CD4-positive, alpha-beta T cell treated with Interleukin-10 for 1 hour (primary cell): ENCODE measurements at regions not wholly inside any gene's neighbourhood (a gene's known extent, or its start where the extent isn't known, plus 50 kb on each side); places are given as distances from the start of the nearest gene placed in this dataset.
"Not testable (repeated sequence)": the region's sequence is repeated elsewhere in the genome, so short reads cannot be mapped to it uniquely, and the experiment has no call there.

ENCODE experiments used
- DNase-seq: peaks from one replicate; pipeline ENCODE4 v3.0.0-alpha.2; 2020

DNA sequence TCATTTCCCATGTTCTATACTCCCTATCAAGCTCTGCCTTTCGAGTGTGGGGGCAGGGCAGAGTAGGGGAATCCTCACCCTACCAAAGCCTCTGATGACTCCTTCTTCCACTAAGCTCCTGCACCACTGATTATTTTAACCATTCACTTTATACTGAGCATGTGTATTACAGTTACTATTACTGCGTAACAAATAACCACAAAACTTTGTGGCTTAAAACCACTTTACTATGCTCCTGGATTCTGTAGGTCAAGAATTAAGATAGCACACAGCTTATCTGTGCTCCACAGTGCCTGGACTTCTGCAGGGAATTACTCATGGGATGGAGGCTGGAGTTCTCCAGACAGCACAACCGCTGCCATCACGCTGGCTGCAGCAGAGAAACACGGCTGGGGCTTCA, 117.4 kb upstream of the DNAJC10 start:
- no peak for DNase-seq

DNA sequence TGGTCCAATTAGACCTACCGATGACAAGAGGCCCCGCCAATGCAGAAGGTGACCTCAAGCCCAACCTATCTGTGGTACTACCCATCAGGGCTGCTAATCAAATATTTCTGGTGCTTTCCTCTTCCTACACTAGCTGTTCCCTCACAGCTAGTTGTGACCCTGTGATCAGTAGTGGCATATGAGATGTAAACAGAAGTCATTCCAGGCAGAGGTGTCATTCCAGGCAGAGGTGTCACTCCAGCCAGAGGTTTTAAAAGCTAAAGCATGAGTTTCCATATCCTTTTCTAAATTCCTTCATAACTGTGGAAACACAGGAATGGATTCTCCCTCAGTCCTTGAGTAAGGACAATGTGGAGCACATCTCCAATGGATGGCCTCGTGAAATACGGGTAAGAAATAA, 110.9 kb upstream of the DNAJC10 start:
- DNase-seq: no peak

DNA sequence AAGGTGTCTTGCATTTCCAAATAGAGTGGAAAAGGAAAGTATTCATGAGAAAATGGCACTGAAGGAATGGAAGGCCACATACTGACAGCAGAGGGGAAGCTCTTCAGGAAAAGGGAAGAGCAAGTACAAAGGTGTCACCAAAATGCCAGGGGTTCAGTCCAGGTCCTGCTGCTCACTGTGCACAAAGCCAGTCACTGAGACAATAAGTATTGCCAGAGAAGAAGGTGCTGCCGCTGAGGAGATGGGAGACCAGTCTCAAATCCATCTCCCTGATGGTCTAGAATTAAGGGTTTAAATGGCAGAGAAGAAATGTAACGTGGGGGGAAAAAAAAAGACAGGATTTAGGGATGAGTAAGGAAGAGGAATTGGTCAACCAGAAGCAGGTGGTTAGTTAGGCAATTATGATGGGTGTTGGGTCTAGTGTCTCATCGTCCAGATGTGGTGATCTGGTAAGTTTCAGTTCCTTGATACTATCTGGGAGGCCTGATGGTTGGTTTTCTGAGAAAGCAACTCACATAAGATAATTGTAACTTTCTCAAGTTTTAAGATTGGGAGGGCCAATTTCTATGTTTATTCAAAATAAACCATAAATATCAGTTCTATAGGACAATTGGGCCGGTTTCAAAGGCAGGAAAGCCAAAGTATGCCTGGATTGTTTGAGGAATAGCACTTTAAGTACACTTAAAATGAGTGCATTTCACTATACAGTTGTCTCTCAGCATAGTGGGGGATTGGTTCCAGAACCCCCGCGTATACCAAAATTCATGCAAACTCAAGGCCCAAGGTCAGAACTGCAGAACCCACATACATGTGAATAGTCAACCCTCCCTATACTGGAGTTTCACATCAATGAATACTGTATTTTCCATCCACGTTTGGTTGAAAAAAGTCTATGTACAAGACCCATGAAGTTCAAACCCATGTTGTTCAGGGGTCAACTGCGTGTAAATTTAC, 109.1 kb upstream of the DNAJC10 start:
- no peak for DNase-seq

DNA sequence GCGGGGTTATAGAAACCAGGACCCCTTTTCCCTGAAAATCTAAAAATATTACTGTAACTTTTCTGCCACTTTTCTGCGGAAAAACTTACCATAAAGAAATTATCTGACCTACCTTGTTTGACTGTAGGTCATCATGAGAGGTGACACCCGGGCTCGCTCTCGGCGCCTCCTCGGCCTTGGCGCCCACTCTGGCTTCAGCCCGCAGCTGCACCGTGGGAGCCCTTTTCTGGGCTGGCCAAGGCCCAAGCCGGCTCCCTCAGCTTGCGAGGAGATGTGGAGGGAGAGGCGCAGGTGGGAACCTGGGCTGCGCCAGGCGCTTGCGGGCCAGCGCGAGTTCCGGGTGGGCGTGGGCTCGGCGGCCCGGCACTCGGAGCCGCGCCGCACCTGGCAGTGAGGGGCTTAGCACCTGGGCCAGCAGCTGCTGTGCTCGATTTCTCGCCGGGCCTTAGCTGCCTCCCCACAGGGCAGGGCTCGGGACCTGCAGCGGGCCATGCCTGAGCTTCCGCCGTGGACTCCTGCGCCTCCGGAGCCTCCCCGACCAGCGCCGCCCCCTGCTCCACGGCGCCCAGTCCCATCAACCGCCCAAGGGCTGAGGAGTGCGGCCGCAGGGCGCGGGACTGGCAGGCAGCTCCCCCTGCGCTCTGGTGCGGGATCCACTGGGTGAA, 107.7 kb upstream of the DNAJC10 start:
- DNase-seq: no peak

DNA sequence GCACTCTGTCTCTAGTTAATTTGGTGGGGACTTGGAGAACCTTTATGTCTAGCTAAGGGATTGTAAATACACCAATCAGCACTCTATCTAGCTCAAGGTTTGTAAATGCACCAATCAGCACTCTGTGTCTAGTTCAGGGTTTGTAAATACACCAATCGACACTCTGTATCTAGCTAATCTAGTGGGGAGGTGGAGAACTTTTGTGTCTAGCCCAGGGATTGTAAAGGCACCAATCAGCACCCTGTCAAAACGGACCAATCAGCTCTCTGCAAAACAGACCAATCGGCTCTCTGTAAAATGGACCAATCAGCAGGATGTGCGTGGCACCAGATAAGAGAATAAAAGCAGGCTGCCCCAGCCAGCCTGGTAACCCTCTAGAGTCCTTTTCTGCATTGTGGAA, 107.1 kb upstream of the DNAJC10 start:
- not testable (repeated sequence) for DNase-seq

DNA sequence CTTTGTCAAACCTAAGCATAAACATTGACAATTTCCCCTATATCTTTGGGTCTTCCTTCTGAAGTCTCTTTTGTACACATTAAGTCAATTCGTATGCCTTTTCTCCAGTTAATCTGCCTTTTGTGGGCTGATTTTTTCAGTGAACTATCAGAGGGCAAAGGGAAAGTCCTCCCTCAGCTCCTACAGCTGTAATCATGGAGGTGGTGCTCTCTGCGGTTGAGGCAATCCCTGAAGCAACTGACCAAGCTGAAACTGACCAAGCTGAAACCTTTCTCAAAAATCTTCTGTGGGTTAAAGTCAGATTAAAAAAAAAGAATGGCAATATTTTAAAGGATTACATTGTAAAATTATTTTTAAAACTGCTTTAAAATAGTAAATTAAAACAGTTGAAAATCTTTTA, 105.8 kb upstream of the DNAJC10 start:
- DNase-seq: no peak

DNA sequence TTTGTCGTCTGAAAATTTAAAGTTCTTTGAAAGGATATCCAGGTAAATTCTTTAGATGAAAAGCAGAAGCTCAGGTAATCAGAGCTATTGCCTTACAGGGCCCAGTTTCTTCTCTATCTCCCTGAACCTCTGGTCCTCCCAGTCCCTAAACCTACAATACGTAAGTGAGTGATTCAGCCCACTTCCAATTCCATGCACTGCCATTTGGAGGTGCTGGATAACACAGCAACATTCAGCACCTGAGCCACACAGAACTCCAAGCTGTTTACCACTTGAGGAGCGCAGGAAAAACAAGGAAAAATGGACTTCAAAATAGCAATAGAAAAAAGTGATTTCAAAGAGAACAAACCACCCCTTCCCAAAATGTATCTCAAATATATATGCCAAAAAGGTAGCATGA, 105.0 kb upstream of the DNAJC10 start:
- no peak for DNase-seq

DNA sequence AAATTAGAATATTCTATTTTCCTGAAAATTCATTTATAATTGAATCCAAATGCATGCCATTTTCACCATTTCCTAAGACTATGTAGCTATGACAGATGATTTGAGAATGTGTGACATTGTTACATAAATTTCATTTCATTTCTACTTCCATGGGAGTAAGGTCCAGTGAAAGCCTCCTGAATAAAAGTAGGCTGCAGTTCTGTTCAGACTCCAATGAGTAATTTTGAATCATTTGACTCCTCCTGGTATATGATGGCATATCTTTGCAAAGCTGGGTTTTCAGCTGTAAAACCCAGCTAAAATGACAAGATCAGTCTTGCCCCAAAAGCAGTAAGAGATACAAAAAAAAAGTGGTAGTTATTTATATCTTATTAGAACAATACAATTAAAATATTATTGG, 101.0 kb upstream of the DNAJC10 start:
- no peak for DNase-seq

DNA sequence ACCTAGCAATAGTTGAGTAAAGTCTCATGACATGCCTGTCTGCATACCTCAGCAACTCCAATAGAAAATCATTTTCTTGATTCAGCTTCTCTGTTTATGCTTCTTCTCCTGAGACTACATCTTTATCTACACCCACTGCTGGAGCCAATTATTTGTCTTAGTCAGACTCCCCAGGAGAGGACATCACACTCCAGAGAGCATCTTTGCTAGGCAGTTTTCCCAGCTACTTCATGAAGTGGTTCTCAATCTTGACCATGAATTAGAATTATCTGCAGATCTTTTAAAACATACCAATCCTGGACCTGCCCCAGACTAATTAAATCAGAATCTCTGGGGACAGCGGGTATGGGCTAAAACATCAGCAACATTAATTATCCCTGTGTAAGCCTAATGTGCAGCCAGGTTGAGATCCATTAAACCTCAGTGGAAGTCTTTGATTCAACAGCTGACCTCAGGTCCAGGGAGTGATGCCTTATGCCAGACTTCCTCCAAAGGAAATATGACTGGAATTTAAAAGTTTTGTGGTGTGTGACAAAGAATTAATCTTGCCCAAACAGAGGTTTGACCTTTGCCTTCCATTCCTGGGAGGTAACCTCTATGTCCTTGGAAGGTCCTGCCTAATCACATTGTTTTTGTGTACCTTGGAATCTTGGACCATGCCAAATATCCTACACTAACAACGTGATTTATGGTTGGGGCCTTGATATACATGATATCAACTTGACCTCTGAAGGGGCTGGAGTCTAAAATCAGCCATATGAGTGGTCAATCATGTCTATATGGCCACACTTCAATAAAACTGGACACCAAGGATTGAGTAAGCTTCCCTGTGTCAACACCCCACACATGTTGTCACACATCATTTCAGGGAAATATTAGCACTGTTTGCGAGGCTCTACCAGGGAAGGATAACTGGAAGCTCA, 99.3 kb upstream of the DNAJC10 start:
- no peak for DNase-seq

DNA sequence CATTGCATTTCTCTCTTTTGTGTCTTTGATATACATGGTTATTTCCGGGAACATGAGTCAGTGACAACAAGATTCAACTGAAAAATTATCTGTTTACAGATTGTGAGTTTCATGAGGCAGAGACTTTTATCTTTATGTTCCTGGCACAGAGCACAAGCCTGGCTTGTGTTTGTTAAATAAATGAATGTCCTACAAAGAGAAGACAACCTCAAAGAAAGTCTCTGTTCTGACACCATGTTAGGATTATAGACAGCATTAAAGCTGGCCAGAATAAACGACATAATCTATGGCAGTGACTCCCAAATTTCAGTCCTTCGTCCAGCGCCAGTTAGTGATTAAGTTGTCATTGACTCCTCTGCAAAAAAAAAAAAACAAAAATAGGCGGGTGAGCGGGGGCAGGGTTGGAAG, 97.4 kb upstream of the DNAJC10 start:
- DNase-seq: no peak

DNA sequence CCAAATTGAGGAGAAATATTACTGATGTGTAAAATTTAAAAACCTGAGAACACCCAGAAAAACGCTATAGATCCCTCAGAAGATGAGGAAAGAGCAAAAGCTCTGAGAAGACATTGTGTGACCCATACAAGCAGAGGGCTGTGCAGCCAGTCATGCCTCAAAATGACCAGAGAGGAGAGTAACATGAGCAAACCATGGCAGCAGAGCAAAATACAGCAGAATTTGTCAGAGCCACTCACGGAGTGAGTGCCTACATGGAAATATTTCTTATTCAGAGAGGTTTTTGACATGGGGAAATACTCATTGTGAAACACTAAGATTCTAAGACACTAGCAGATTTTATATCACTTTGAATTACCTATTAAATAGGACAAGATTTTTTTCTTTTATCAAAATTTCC, 96.8 kb upstream of the DNAJC10 start:
- DNase-seq: no peak

DNA sequence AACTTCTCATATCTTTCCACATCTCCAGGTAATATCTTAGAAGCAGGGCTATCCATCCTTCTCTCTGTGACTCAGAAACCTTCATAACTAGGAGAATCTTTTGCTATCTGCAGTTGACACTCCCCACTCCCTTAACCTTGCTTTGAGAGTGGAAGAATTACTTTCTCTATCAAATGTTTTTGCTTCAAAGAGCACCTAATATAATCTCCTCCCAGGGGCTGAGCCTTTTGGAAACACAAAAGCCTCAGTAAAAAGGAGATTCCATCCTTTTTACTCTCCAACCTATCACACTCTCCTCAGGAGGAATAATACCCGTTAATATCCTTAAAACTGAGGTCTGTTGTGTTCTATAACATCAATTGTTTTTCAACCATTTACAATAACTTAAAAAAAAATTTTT, 94.9 kb upstream of the DNAJC10 start:
- no peak for DNase-seq

DNA sequence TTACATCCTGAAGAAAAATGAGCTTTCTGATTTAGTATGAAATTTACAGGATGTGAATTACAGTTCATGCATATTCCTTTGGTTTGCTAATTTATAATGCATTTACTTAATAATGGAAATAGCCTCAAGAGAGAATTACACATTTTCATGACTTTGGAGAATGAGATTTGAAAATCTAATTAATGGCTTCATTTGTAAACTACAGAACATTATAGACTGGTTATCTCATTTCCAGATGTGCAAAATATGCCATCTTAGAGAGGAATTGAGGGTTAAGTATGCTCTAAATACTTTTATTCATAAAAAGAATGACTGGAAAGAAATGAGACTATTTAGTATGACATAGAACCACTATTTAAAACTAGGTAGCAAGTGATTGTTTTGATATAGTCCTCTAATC, 94.2 kb upstream of the DNAJC10 start:
- DNase-seq: no peak

DNA sequence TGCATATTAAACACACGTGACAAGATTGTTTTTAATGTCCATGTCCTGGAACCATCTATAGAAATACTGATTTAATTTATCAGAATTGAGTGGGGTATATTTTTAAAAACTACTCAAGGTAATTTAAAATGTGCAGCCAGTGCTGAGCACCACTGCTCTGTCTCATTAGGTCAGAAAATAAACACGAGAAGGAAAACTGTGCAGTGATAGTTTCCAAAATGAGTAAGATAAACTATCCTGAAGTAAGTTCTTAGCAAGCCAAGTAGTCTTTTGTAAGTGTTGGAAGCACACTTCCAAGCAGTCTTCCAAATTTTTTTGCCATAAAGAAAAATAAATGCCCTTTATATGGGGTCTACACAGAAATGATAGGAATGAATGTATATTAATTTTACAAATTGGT, 93.8 kb upstream of the DNAJC10 start:
- no peak for DNase-seq

DNA sequence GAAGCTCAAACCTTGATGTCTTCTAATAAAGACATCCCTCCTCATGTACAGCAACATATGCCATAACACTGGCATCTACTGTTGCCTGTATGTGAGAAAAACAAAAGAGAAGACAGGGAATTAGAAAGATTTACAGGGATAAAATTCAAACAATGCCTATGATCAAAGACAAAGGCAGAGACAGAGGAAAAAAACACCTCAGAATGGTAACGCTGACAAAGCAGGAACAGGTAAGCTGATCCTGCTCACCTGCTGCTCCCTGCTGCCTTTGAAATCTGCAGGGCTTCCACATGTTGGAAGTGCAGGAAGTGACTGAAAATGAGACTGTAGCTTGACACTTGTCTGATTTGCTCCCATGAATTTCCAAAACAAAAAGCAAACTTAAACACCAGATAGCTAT, 90.2 kb upstream of the DNAJC10 start:
- no peak for DNase-seq

DNA sequence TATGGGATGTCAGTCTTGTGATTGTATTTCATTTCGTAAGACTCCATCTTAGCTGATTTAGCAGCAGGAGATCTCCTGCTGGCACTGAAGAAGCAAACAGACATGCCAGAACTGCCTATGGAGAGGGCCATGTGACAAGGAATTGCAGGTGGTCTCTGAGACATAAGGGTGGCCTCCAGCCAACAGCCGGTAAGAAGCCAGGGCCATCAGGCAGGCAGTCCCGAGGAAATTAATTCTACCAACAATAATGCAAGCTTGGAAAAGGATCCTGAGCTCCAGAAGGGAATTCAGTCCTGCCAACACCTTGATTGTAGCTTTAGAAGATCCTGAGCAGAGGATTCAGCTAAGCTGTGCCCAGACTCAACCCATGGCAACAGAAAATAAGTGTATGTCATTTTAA, 87.1 kb upstream of the DNAJC10 start:
- DNase-seq: no peak

DNA sequence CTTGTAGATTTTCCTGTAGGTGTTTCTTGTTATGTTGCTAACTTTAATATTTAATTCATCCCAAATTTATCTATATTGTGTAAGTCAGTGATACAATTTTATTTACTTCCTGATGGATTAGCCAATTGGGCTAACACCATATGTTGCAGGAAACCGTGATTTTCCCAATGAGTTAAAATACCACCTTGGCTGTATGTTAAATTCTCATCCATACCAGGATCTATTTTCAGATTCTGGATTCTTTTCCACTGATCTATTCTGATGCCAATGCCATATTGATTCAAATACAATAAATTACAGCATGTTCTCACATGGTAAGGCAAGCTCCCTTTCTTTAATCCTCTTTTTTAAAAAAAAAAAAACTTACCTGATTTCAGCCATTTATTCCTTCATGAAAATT, 85.8 kb upstream of the DNAJC10 start:
- DNase-seq: no peak

DNA sequence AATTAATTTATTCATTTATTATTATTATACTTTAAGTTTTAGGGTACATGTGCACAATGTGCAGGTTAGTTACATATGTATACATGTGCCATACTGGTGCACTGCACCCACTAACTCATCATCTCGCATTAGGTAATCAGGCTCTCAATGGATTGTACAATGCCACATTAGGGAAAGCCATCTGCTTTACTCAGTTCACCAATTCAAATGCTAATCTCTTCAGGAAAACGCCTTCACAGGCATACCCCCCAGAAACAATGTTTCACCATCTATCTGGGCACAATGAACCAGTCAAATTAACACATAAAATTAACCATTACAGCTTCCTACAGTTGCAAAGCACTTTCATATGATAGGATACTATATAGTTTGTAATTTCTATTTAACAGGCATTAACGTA, 84.8 kb upstream of the DNAJC10 start:
- no peak for DNase-seq

DNA sequence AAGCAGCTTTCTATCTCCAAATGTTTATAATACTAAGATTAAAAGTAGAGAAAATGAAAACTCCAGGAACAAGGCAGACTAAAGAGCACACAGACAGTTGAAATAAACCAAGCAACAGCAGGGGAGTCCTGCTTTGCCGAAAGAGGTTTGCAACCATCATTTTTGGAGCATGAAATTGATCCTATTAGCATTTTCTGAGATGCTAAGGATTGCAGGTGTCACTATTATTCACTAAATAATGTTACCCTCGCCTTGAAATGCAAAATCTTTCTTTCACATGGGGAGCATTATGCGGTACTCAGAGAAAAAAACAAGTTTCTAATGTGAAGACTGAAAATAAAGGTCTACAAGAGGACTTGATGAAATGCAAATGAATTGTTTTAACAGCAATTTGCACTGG, 81.7 kb upstream of the DNAJC10 start:
- DNase-seq: no peak

DNA sequence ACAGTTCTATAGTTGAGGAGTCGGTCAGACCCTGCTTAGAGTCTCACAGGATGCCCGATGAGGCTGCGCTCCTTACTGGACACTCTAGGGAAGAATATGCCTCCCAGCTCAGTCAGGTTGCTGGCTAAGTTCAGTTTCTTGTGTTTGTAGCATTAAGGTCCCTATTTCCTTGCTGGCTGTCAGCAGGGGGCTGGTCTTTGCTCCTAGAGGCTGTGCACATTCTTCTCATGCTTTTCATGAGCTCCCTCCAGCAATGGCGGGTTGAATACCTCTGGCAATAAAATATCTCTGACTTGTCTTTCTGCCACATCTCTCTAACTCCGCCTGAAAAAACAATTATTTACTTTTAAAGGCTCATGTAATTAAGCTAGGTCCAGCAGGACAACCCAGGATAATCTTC, 79.4 kb upstream of the DNAJC10 start:
- no peak for DNase-seq

DNA sequence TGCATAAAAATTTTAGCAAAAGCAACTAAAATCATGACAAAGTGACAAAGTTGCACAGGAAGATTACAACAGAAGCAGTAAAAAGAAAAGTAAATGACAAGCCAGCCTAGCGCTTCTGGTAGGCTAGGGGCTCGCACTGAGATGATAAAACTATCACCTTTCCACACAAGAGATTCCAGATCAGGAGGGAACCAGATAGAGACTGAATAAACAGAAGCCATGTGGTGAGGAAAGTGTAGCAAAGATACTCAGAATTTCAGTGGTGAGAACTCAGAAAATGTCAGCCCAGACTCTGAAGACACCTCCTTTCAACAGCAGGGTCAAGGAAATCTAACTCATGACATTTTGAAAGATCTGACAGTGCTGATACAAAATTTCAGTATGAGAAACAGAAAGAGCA, 77.4 kb upstream of the DNAJC10 start:
- no peak for DNase-seq

DNA sequence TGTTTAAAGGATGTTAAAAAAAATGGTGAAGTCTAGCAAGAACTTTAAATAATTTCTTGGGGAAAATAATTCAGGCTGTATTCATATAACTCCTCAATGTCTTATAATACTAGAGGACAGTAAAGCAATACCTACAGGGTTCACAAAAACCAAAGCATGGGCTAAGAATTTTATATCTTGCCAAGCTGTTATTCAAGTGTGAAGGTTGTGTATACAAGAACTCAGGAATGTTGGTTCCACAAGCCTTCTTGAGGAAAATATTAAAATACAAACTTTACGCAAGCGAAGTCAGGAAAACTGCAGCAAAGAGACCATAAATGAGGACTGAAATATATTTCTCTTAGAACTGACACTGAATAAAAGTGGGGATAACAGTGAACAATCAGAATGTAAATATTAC, 76.1 kb upstream of the DNAJC10 start:
- DNase-seq: no peak

DNA sequence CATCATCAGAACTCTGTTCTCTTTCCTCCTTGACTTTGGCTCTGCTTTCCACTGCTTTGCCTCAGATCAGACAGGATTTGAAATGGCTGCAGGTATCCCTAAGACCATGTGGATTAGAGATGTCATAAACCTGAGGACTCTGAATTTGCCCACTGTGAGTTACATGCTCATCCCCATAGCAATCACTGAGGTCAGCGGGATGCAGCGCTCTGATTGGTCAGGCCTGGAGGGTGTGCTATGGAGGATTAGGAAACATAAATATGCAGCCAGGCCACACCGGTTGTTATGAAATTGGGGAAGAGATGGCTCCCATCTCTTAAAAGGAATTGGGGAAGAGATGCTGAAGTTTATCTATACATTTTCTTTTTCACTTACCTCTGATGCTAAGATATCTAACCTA, 73.7 kb upstream of the DNAJC10 start:
- DNase-seq: peak; percentile 31
